ENCODE measurements at regions not wholly inside any gene's neighbourhood (a gene's known extent, or its start where the extent isn't known, plus 50 kb on each side); places are given as distances from the start of the nearest gene placed in this dataset.

DNA sequence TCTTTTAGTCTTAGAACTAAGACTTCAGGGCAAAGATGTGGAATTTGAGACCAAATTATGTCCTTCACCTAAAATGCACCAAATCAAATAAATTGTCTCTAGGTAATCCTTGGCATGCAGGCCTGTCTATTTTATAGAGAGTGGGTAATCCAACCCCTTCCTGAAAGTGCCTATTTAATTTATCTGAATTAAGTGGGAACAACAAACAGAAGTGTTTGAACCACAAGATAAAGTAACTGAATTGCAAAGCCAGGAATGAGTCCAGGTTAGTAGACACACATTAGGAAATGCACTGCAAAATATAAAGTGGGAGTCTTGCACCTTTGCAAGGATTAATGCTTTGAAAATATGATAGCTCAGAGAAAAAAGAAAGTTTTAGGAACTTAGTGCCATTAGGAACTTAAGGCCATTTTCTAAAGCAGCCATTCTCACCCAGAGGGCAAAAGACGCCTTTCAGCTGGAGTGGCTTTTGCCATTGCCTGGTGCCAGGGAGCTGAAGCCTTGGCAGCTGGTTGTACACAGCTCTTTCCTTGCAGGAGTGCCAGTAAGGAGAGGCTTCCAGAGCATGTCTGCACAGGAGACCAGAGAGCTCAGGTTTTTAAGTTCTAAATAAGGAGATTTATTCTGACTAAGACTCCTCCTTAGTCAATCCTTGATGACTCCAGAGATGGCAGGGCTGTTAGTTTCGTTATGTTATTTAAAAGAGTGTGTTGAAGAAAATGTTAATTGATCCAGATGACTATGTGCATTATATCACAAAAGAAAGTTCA is 151.7 kb upstream of the ELL2 start:
- TF ChIP-seq POLR2A (IDR thresholded peaks at IDR 0.05) = no peak
- TF ChIP-seq, protein P1, sequence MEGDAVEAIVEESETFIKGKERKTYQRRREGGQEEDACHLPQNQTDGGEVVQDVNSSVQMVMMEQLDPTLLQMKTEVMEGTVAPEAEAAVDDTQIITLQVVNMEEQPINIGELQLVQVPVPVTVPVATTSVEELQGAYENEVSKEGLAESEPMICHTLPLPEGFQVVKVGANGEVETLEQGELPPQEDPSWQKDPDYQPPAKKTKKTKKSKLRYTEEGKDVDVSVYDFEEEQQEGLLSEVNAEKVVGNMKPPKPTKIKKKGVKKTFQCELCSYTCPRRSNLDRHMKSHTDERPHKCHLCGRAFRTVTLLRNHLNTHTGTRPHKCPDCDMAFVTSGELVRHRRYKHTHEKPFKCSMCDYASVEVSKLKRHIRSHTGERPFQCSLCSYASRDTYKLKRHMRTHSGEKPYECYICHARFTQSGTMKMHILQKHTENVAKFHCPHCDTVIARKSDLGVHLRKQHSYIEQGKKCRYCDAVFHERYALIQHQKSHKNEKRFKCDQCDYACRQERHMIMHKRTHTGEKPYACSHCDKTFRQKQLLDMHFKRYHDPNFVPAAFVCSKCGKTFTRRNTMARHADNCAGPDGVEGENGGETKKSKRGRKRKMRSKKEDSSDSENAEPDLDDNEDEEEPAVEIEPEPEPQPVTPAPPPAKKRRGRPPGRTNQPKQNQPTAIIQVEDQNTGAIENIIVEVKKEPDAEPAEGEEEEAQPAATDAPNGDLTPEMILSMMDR (IDR thresholded peaks at IDR 0.05) = no peak
